ENCODE measurements at regions not wholly inside any gene's neighbourhood (a gene's known extent, or its start where the extent isn't known, plus 50 kb on each side); places are given as distances from the start of the nearest gene placed in this dataset.

DNA sequence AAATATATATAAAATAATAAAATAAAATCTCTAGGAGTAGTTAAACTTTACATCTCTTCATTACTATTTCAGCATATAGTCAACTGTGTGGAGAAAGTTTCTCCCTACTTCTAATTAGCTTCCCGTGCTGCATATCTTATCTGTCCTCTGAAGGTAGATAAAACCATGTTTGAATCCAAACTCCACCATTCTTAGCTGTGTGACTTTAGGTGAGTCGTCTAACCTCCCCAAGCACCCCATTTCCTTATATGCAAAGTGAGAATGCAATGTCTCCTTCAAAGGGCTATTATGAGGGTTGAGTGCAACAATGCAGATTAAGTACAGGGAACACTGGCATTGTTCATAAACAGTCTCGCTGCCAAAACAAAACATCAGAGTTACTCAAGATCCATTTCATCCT lies 80.8 kb upstream of the DRD2 start:
- no peak for DNase-seq (ENCODE audit: extremely low read depth, low read depth)
- no peak for TF ChIP-seq CTCF (IDR thresholded peaks at IDR 0.05; ENCODE audit: low read depth, low read length)

DNA sequence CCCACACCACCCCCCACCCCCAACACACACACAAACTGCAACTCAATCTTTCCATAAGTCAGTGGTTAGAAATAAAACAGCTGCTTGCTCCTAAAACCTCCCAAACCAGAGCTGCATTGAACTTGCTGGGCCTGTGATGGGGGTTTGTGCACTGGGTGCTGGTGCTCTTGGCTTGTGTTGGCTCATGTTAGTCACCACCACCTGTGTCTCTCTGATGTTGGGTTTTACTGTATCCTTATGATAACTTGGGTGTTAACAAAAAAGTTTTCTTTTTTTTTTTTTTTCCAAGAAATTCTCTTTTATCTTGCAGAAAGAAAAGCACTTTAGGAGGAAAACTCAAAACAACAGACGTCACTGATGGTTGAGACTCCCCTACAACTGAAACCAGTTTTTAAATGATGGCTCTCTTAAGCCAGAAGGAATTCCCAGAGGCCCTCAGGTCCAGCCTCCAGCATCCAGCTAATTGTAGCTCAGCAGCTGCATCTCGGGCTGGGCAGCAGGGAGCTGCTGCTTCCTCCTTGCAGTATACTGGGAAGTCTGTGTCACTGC lies 79.9 kb upstream of the DRD2 start:
- DNase-seq (ENCODE audit: extremely low read depth, low read depth), result no peak
- no peak for TF ChIP-seq CTCF (IDR thresholded peaks at IDR 0.05; ENCODE audit: low read depth, low read length)

DNA sequence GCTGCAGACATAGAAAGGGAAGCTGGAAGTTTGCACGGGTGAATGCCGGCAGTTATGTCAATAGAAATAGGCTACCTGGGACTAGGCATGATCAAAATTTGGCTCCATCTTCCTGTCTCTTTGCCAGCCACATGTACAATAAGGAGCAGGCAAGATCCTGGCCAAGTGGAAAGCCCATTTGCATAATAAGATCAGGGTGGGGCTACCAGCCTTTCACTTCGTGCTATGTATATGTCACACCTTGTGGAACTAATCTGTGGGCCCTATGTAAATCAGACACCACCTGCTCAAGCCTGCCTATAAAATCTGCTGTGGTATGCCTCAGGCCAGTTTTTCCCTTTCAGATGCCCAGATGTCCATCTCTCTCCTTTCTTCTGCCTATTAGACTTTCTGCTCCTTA lies 79.3 kb upstream of the DRD2 start:
- TF ChIP-seq CTCF (IDR thresholded peaks at IDR 0.05; ENCODE audit: low read depth, low read length), result no peak
- DNase-seq (ENCODE audit: extremely low read depth, low read depth), result no peak

- DNase-seq (ENCODE audit: extremely low read depth, low read depth), result no peak
- TF ChIP-seq CTCF (IDR thresholded peaks at IDR 0.05; ENCODE audit: low read depth, low read length), result no peak; the same call in 1 of the 2 replicates
These were observed 78.7 kb upstream of the DRD2 start for GRCh38 chr11:113553915-113554314.

GRCh38 chr11:113553235-113553634 lies 78.0 kb upstream of the DRD2 start:
- peak; percentile 77 for DNase-seq (ENCODE audit: extremely low read depth, low read depth)
- no peak for TF ChIP-seq CTCF (IDR thresholded peaks at IDR 0.05; ENCODE audit: low read depth, low read length)

DNA sequence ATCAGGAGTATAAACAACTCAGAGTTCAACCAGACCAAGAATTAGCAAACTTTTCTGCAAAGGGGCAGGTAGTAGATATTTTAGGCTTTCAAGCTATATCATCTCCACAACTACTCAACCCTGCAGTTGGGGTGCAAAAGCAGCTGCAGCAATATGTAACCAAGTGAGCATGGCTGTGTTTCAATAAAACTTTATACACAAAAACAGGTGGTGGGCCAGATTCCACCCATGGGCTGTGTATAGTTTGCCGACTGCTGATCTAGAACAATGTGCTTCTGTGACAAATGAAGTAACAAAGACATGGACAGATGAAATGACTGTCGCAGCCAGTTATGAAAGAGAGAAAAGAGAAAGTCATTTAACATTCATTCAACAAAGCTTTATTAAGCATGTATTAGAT lies 77.1 kb upstream of the DRD2 start:
- no peak for TF ChIP-seq CTCF (IDR thresholded peaks at IDR 0.05; ENCODE audit: low read depth, low read length)
- DNase-seq (ENCODE audit: extremely low read depth, low read depth), result no peak

DNA sequence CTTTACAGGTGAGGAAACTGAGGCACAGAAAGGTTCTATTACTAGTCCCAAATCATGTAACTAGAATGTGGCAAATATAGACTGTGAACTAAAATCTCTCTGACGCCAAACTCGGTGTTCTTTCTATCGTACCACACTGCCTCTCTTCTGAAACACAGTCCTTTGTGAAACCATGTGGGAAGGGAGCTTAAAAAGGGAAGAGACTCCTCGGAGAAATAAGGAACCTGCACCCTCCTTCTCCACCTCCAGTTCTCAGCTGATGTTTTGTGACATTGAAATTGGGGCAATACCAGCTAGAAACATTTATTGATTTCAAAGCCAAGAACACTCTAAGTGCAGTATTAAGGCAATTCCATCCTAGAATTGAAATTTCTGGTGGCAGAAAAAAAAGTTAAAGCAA lies 76.4 kb upstream of the DRD2 start:
- no peak for DNase-seq (ENCODE audit: extremely low read depth, low read depth)

More for the DNA sequence above, 76.4 kb upstream of the DRD2 start:
- no peak for TF ChIP-seq CTCF (IDR thresholded peaks at IDR 0.05; ENCODE audit: low read depth, low read length)

Data from AG09319 (cell line).